Heart left ventricle (tissue), 13 donors: ENCODE measurements at regions not wholly inside any gene's neighbourhood (a gene's known extent, or its start where the extent isn't known, plus 50 kb on each side); places are given as distances from the start of the nearest gene placed in this dataset.

Experiments used
- POLR2A ChIP-seq, 2 donors: fragments of 450-650 bp; IDR thresholded peaks; one replicate each; pipeline ENCODE4 v1.6.1; 2017; ENCODE audit warnings: antibody characterized with exemption in 2 of 2, mild to moderate bottlenecking in 2 of 2, moderate library complexity in 2 of 2
- TF ChIP-seq, protein P1 (sequence below), 12 donors: fragments of 200-600 bp; sonication (generic) in 4 of 12; IDR thresholded peaks; one replicate each; pipeline versions ENCODE4 v1.5.0 to v1.8.0; 2018 to 2022; ENCODE audit warnings: antibody characterized with exemption in 12 of 12, mild to moderate bottlenecking in 5 of 12
- donor health status: ischemic (EF 13 %, LVEDD 7.1; RV severe dilation, severe dysfunction).
- donor health status: DM: no; HTN: yes; CAD: no.
- donor health status: DM: no; HTN: no; CAD: no.
- donor health status: ischemic (EF 25% LVEDD 6.9; RV normal size, moderate dysfunction).
- donor health status: ischemic (EF 25% LVEDD 5.7; RV mildly dilated, moderate dysfunction).
- donor health status: ischemic (EF 35%, LVEDD 5.7; RV mildly dilated, moderate dysfunction).
- donor health status: nonischemic (EF 11% LVEDD 7.7; RV severe dilation, severe dysfunction).
- donor health status: DM: yes; HTN: yes; CAD: no.
- donor health status: PGD.
- donor health status: ischemic (EF 29% LVEDD 5.4; RV normal size, mild dysfunction).
- donor health status: nonischemic (EF 23%, LVEDD 6.1; RV moderate dilation, normal function).

DNA sequence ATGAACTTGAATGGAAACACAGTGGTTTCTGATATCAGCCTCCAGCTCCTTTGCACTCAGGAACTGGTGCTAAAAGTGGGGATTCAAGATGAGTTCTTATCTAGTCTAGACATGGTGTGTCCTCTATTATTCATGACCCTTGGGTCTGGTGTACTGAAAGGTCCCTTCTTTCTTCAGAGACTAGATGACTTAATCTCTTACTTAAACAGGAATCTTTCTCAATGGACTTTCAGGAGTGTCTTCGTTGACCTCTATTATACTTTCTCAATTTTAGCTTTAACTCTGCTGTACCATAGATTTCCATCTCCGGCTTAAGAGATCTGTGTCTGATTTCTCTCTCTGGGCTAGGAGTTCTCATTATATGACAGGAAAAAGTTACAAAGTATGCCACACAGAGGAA is 83.5 kb upstream of the INHBA start:
- TF ChIP-seq, protein P1, sequence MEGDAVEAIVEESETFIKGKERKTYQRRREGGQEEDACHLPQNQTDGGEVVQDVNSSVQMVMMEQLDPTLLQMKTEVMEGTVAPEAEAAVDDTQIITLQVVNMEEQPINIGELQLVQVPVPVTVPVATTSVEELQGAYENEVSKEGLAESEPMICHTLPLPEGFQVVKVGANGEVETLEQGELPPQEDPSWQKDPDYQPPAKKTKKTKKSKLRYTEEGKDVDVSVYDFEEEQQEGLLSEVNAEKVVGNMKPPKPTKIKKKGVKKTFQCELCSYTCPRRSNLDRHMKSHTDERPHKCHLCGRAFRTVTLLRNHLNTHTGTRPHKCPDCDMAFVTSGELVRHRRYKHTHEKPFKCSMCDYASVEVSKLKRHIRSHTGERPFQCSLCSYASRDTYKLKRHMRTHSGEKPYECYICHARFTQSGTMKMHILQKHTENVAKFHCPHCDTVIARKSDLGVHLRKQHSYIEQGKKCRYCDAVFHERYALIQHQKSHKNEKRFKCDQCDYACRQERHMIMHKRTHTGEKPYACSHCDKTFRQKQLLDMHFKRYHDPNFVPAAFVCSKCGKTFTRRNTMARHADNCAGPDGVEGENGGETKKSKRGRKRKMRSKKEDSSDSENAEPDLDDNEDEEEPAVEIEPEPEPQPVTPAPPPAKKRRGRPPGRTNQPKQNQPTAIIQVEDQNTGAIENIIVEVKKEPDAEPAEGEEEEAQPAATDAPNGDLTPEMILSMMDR (IDR thresholded peaks at IDR 0.05), result no peak
- TF ChIP-seq POLR2A (IDR thresholded peaks at IDR 0.05), result no peak
